ENCODE measurements at regions not wholly inside any gene's neighbourhood (a gene's known extent, or its start where the extent isn't known, plus 50 kb on each side); places are given as distances from the start of the nearest gene placed in this dataset.
"Not testable (repeated sequence)": the region's sequence is repeated elsewhere in the genome, so short reads cannot be mapped to it uniquely, and the experiment has no call there.

- no peak overlapping the region for H3K4me3 ChIP-seq
- H3K36me3 ChIP-seq (ENCODE audit: low read depth) = no peaks in the 10 kb centered on the region
- ATAC-seq = no peak
- no peak for TF ChIP-seq CTCF (IDR thresholded peaks at IDR 0.05)
- intact Hi-C loops (cut with DNase I, micrococcal nuclease) = no loop called here
- H3K4me1 ChIP-seq (ENCODE audit: low read depth) = peaks cover 3% of the 10 kb centered on the region
- DNase-seq = no peak
- H3K9me3 ChIP-seq = peaks cover 9% of the 10 kb centered on the region
Observed at GRCh38 chr5:145539201-145539600, 295.9 kb downstream of the PRELID2 start.

GRCh38 chr5:145536133-145536532, 299.0 kb downstream of the PRELID2 start:
- DNase-seq (no peak), ATAC-seq (no peak)
- Histone ChIP-seq H3K9me3 (peaks cover 9% of the 10 kb centered on the region), H3K4me1 (ENCODE audit: low read depth) (peaks cover 8% of the 10 kb centered on the region), H3K36me3 (ENCODE audit: low read depth) (no peaks in the 10 kb centered on the region), H3K4me3 (no peak overlapping the region)
- intact Hi-C loops (cut with DNase I, micrococcal nuclease) = no loop called here
- no peak for TF ChIP-seq CTCF (IDR thresholded peaks at IDR 0.05)

GRCh38 chr5:145531038-145531734, 304.0 kb downstream of the PRELID2 start:
- Histone ChIP-seq H3K9me3 (no peaks in the 10 kb centered on the region), H3K4me3 (no peak overlapping the region), H3K36me3 (ENCODE audit: low read depth) (no peaks in the 10 kb centered on the region), H3K4me1 (ENCODE audit: low read depth) (peaks cover 8% of the 10 kb centered on the region)
- intact Hi-C loops (cut with DNase I, micrococcal nuclease) = no loop called here
- DNase-seq (peak; percentile 25 to 65 (median 34)), ATAC-seq (peak; percentile 98)
- TF ChIP-seq CTCF (IDR thresholded peaks at IDR 0.05) = no peak

- intact Hi-C loops (cut with DNase I, micrococcal nuclease) = no loop called here
- TF ChIP-seq CTCF (IDR thresholded peaks at IDR 0.05) = no peak
- DNase-seq = no peak
- Histone ChIP-seq H3K9me3 (no peaks in the 10 kb centered on the region), H3K4me1 (ENCODE audit: low read depth) (no peaks in the 10 kb centered on the region), H3K36me3 (ENCODE audit: low read depth) (no peaks in the 10 kb centered on the region), H3K4me3 (no peak overlapping the region)
- peak; percentile 41 for ATAC-seq
Observed at GRCh38 chr5:145521523-145521922, 313.6 kb downstream of the PRELID2 start.

GRCh38 chr5:145521066-145521465, 314.1 kb downstream of the PRELID2 start:
- no peak overlapping the region for H3K4me3 ChIP-seq
- no peaks in the 10 kb centered on the region for H3K9me3 ChIP-seq
- no peaks in the 10 kb centered on the region for H3K36me3 ChIP-seq (ENCODE audit: low read depth)
- ATAC-seq = no peak
- no peak for DNase-seq
- H3K4me1 ChIP-seq (ENCODE audit: low read depth) = no peaks in the 10 kb centered on the region
- no peak for TF ChIP-seq CTCF (IDR thresholded peaks at IDR 0.05)
- intact Hi-C loops (cut with DNase I, micrococcal nuclease) = no loop called here

- no peak for ATAC-seq
- intact Hi-C loops (cut with DNase I, micrococcal nuclease) = no loop called here
- H3K36me3 ChIP-seq (ENCODE audit: low read depth) = no peaks in the 10 kb centered on the region
Observed at GRCh38 chr5:145520335-145520734, 314.8 kb downstream of the PRELID2 start.

GRCh38 chr5:145517588-145517987, 317.6 kb downstream of the PRELID2 start:
- intact Hi-C loops (cut with DNase I, micrococcal nuclease); ATAC-seq; H3K4me1 ChIP-seq (ENCODE audit: low read depth); H3K4me3 ChIP-seq; H3K9me3 ChIP-seq; H3K36me3 ChIP-seq (ENCODE audit: low read depth); DNase-seq: not testable (repeated sequence)

More at GRCh38 chr5:145520335-145520734, 314.8 kb downstream of the PRELID2 start:
- DNase-seq = no peak
- Histone ChIP-seq H3K9me3 (no peaks in the 10 kb centered on the region), H3K4me3 (no peak overlapping the region), H3K4me1 (ENCODE audit: low read depth) (no peaks in the 10 kb centered on the region)
- no peak for TF ChIP-seq CTCF (IDR thresholded peaks at IDR 0.05)
